HFFc6 (cell line): ENCODE measurements at regions not wholly inside any gene's neighbourhood (a gene's known extent, or its start where the extent isn't known, plus 50 kb on each side); places are given as distances from the start of the nearest gene placed in this dataset.

Experiments
- DNase-seq: peaks from one replicate; pipeline ENCODE4 v3.0.0-alpha.2; 2018
- H3K27ac Mint-ChIP-seq: 2 replicates; pipeline ENCODE4 v1.8.0; 2020; ENCODE audit warnings: mild to moderate bottlenecking, mixed read lengths
- H3K27me3 Mint-ChIP-seq: 2 replicates; pipeline ENCODE4 v1.8.0; 2021; ENCODE audit warnings: mild to moderate bottlenecking, moderate library complexity, mixed read lengths; ENCODE audit not compliant: insufficient read depth
- H3K36me3 Mint-ChIP-seq: 2 replicates; pipeline ENCODE4 v1.8.0; 2021; ENCODE audit warnings: low read depth, mixed read lengths
- H3K4me1 Mint-ChIP-seq: 2 replicates; pipeline ENCODE4 v1.8.0; 2020; ENCODE audit warnings: low read depth, mixed read lengths
- H3K4me3 Mint-ChIP-seq: 2 replicates; pipeline ENCODE4 v1.8.0; 2020; ENCODE audit warnings: mild to moderate bottlenecking, moderate library complexity, mixed read lengths
- H3K9me3 Mint-ChIP-seq: 2 replicates; pipeline ENCODE4 v1.8.0; 2020; ENCODE audit warnings: mild to moderate bottlenecking, mixed read lengths
- CTCF ChIP-seq: fragments of 200-600 bp; sonication (generic); IDR thresholded peaks from 2 replicates; pipeline ENCODE4 v1.5.0; 2021; ENCODE audit warnings: antibody characterized with exemption, mild to moderate bottlenecking

GRCh38 chr6:164523087-164523654 lies 786.2 kb downstream of the C6orf118 start:
- no peaks in the 10 kb centered on the region for H3K4me1 Mint-ChIP-seq
- TF ChIP-seq CTCF: no peak
- H3K9me3 Mint-ChIP-seq: peaks cover 78% of the 10 kb centered on the region
- H3K36me3 Mint-ChIP-seq: no peaks in the 10 kb centered on the region; the same call in 1 of the 2 replicates
- no peak overlapping the region for H3K4me3 Mint-ChIP-seq
- no peak overlapping the region for H3K27ac Mint-ChIP-seq
- no peak for DNase-seq
- H3K27me3 Mint-ChIP-seq: peaks cover 3% of the 10 kb centered on the region; the same call in 1 of the 2 replicates

GRCh38 chr6:164520916-164521315 lies 788.5 kb downstream of the C6orf118 start:
- no peak for DNase-seq
- Mint-ChIP-seq H3K4me1 (no peaks in the 10 kb centered on the region), H3K4me3 (no peak overlapping the region), H3K36me3 (no peaks in the 10 kb centered on the region), H3K27ac (no peak overlapping the region), H3K9me3 (peaks cover 78% of the 10 kb centered on the region), H3K27me3 (peaks cover 3% of the 10 kb centered on the region; the same call in 1 of the 2 replicates)
- TF ChIP-seq CTCF: no peak

- TF ChIP-seq CTCF: no peak
- H3K4me3 Mint-ChIP-seq: no peak overlapping the region
- H3K4me1 Mint-ChIP-seq: no peaks in the 10 kb centered on the region
- no peak overlapping the region for H3K27ac Mint-ChIP-seq
- H3K36me3 Mint-ChIP-seq: no peaks in the 10 kb centered on the region; the same call in 1 of the 2 replicates
- DNase-seq: no peak
- peaks cover 61% of the 10 kb centered on the region for H3K9me3 Mint-ChIP-seq
- no peaks in the 10 kb centered on the region for H3K27me3 Mint-ChIP-seq
Measured at GRCh38 chr6:164507206-164507940, 802.0 kb downstream of the C6orf118 start.

GRCh38 chr6:164505425-164505824 lies 804.0 kb downstream of the C6orf118 start:
- Mint-ChIP-seq H3K27me3 (no peaks in the 10 kb centered on the region), H3K4me3 (no peak overlapping the region), H3K27ac (no peak overlapping the region), H3K4me1 (no peaks in the 10 kb centered on the region), H3K9me3 (peaks cover 44% of the 10 kb centered on the region), H3K36me3 (no peaks in the 10 kb centered on the region; the same call in 1 of the 2 replicates)
- TF ChIP-seq CTCF: no peak
- DNase-seq: no peak

- TF ChIP-seq CTCF: no peak
- Mint-ChIP-seq H3K27me3 (no peaks in the 10 kb centered on the region), H3K4me1 (no peaks in the 10 kb centered on the region), H3K27ac (no peak overlapping the region), H3K4me3 (no peak overlapping the region), H3K9me3 (peaks cover 35% of the 10 kb centered on the region), H3K36me3 (no peaks in the 10 kb centered on the region; the same call in 1 of the 2 replicates)
- no peak for DNase-seq
Measured at GRCh38 chr6:164502833-164503232, 806.6 kb downstream of the C6orf118 start.
